Stromal cell of bone marrow (primary cell): ENCODE measurements at regions not wholly inside any gene's neighbourhood (a gene's known extent, or its start where the extent isn't known, plus 50 kb on each side); places are given as distances from the start of the nearest gene placed in this dataset.

Experiments
- DNase-seq: peaks from one replicate; pipeline ENCODE4 v3.0.0-alpha.2; 2012; ENCODE audit warnings: low read depth

DNA sequence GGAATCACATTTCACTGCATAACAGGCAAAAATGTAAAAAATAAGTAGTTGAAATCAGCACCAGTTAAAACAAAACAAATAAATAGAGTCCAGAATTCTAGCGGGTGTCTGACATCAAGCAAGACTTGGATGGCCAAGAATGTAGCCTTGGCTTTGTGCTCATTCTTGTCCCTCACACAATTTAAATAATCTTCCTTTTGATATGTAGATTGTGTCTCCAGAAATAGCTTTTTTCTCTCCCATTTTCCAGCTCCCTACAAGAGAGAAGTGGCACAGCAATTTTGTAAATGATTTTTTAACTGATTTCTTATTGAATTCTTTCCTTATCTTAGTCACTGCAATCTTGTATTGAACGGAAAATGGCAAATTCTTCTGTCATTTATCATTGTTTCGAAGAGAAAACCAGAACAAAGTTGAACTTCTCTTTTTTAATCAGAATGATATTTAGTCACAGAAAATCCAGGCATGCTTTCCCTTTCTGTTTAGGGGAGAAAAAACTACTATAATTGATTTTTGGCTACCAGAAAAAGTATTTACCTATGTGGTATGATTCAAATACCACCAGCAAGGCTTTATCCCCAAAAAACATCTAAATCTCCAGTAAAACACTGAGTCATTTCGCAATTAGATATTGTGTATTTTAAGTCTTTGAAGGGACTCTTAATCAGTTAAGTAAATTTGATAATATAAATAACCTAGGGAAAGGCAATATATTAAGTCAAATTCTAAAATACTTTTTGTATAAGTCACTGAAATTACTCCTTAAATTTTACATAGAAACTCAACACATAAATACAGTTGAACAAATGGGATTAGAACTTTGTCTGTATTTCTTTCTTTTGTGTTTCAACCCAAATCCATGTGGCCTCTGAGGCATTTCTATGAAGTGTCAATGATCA, 481.7 kb downstream of the GBE1 start:
- no peak for DNase-seq

DNA sequence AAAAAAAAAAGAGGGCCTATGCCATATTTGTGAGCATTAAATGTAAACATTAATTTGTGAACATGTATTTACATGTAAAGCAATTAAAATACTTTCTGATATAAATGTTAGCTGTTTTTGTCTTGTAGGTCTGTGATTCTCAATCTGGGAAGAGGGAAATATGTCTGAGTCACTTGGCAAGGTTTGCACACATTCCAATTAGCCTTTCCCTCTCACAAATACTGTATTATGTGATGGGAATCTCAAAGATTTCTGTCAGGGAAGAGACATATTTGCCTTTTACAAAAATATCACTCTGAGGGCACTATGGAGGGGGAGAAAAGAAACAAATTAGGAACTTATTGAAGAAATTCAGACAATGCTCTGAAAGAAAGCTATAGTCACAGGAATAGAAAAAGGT, 483.6 kb downstream of the GBE1 start:
- DNase-seq, result no peak

DNA sequence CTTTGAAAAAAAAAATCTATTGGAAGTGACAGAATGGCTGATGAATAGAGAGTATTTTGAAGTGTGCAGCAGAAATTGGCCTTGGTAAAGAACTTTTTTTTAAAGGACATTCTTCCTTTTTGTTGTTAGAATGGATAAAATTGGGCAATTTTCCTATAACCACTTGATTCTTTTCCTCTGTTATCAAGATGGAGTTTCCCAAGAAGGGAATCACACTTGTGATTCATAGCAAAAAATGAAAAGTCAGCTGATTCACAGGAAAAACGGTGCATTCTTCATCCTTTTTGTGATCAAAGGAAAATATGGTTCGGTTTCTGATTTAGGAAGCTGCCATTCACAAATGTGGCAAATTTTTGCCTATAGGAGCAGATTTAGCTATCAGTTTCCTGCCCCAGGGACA, 486.8 kb downstream of the GBE1 start:
- no peak for DNase-seq

DNA sequence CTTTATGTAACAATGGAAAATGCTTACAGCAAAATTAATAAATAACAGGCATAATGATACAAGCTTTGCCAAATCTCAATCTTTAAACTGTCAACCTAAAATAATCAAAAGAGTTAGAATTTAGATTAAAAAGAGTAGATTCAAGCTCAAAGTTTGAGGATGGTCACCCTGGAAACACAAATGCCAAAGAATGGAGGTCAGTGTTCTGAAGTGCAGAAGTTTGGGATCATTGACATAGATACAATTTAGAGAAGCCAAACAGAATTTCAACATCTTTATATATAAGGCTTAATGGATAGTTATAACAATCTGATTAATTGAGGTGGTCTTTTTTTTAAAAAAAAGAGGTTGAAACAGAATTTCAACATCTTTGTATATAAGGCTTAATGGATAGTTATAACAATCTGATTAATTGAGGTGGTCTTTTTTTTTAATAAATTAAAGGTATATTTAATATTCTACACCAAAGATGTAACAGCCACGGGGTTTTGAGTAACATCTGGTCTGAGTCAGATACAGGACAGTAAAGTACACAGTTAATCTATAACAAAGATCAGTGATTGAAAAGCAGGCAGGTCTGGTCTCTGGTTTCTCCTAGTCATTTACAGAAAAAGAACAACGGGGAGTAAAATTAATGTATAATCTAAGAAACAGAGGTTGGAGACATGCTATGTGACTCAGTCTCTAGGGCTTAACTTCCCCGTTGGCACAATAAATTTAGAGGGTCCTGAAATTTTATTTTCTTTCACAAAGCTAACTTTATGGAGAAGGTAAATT, 490.7 kb downstream of the GBE1 start:
- DNase-seq, result no peak

DNA sequence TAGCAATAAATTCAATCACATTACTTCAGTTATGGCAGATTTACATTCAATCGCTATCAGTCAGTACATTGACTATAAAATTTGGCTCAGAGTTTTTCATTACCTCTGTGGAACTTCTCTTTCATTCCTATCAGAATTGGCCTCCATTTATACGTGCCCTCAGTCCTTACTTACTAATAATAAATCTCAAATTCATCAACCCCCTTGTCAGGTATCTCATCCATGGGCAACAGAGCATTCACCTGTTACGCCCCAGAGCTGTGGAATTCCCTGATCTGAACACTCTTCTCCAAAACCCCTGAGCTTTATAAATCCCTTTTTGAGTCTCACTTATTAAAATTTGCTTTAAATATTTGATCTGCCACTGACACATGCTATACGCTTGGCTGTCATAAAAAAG, 492.9 kb downstream of the GBE1 start:
- DNase-seq, result no peak

DNA sequence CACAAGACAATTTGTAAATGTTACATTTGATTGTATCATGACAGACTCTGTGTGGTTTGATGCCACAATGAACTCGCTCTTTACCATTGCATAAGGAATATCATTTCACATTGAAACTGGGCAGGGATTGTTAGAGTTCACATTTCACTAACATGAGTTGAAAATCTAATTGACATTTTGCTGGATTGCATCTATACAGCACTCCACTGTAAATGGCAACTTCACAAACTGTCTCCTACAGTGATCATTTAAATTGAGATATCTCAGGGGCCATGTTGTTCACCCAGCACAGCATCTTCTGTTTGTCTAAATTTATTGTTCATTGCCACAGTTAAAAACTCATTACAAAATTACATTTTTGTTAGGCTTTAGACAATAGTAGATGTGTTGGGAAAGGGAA, 499.4 kb downstream of the GBE1 start:
- no peak for DNase-seq

DNA sequence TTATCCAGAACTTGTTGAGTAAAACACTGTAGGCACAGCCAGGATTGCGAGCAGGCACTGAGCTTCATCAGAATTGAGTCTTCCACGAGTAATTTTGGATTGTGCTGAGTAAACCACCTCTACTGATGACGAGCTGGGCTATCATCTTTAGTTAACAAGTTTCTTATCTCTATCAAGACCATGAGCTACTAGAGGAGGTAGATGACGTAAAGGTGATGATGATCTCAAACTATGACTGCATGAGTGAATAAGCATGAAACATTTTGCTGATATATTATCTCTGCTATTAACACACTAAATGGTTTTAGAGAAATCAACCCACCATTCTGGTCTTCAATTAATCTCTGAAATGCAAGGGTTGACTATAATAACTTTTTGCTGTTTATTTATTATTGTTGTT, 506.0 kb downstream of the GBE1 start:
- DNase-seq, result no peak

DNA sequence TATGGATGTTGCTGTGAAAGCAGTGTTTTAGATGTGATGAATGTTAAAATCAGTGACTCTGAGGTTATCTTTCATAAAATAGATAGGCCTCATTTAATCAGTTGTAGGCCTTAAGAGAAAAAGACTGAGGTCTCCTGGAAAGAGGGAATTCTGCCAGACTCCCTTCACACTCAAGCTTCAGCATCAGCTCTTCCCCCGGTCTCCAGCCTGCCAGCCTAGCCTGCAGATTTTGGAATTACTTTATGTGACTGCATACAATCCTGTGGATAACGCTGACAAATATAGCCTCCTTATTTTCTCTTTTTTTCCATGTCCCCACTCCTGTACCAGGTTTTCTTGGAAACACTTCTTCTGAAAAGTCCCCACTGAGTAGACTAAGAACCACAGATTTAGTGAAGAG, 510.3 kb downstream of the GBE1 start:
- DNase-seq, result no peak

DNA sequence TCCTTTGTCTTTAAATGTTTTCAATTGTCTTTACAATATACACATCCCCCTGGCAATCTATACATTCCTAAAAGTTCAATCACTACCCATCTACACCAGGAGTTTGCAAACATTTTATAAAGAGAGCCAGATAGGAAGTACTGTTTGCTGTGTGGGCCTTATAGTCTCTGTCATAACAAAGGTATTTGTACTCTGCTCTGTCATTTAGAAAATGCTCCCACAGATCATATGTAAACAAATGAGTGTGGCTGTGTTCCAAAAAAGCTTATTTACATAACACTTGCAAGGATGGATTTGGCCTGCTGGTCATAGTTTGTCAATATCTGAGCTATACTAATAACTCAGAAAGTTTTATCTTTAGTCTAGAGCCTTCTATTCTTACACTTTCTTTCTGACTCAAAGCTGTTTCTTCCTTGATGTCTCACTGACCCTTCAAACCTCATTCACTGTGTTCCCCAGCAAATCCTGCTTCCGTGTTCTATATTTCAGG, 511.9 kb downstream of the GBE1 start:
- no peak for DNase-seq

DNA sequence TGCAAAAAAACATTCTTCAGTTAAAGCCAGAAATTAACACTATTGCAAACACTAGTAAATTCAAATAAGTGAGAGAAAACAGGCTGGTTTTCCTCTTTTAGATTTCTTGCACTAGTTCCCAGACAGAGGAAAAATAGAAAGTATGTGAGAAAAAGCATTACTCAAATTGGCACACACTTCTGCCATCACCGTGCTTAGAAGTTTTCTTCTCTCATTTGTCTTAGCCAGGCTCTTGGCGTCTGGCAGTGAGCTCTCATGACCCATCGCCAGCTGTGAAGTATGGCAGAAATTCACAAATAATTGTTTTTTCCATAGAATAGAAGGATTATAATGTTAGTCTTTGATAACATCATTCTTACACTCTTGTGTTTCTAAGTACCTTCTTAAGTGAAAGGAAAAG, 515.9 kb downstream of the GBE1 start:
- no peak for DNase-seq

DNA sequence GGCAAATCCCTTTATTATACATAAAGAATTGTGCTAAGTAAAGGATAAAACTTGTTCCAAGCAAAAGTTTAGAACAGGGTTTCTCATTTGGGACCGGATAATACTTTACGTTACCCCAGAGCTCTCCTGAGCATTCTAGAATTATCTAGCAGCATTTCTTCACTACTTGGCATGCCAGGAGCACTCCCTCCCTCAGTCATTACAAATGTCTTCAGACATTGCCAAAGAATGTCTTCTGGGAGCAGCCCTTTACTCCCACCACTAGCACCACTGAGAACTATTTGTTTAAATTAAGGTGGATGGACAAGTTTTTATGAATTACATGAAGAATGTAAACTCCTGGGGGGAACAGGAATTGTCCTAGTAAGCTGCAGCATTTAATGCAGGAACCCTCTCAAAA, 516.4 kb downstream of the GBE1 start:
- no peak for DNase-seq

DNA sequence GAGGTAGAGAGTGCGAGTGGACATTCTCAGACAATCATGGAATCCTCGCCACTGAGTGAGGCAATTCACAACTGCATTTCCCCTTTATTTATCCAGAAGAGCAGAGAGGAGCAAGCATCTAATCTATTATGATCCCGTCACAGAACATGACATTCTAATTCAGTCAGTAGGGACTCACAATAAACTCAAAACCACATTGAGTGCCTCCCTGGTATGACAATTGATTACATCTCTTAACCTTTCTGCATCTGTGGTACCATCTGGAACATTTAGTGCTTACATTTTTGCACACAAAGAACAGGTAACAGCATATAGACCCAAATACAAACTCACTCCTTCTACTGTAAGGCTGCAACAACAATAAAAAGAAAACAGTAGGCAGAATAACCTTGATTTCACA, 517.2 kb downstream of the GBE1 start:
- no peak for DNase-seq

DNA sequence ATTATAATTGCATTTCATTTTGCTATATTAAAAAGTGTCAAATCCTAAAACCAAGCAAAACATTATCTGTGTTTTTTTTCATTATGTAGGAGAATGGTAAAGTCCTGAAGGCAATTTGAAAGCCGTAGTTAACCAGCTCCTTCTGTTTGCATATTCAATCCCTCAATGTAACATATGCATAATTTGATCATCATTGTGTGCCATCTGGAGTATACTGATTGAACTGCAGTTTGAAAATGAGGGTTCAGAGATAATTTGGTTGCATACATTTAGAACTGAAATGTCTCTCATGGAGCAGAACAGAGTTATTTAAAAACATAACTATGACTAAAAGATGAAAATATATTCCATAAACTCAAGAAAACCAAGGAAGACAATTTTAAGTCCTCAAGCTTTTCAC, 518.6 kb downstream of the GBE1 start:
- DNase-seq, result no peak

DNA sequence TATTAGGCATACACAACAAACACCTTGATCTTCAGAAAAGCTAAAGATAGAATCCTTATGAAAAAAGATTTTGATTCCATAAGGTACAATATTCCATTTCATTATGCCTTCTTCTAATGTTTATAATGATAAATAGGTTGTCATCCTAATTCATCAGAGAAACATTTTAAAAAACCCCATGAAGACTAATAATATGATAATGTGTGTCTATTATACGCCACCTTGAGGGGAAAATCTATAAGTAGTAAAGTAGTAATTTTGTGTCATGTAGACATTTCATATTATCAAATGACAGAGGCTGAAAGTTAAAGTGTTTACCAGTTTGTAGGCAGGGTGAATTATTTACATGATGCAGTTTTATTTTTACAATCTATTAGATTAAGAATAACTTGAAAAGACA, 524.3 kb downstream of the GBE1 start:
- DNase-seq, result no peak

DNA sequence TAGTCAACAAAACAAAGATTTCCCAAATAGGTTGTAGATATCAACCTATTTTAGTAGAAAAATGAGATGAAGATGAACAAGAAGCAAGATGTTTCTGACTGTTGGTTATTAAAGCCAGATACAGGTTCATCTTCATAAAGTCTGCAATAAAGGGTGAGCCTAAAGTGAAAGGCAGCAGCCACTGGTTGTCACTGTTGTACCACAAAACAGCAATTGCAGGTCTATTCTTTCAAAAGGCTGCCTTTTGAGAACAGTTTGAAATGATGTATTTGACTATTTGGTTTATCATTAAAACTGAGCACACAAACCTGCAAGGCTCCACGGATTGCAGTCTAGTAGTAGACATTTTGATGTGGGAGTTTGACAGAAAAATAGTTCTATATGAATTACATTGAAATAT, 543.4 kb downstream of the GBE1 start:
- no peak for DNase-seq

DNA sequence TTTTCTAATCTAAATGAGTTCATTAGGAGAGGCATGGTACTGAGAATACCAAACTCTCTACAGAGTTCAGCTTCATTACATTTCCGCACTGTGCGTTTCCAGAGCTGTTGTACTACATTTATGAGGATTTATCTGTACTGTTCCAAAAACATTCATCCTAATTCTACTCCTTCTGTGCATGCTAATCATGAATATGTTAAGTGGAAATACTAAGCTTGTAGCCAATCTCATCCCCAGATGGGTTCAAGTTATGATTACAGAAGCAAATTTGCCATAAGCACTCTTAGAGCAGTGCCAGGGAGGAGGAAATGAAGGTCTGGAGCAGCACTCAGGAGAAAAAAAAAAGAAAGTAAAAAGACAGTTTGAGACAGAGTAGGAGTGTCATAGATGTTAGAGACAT, 544.3 kb downstream of the GBE1 start:
- DNase-seq, result no peak

DNA sequence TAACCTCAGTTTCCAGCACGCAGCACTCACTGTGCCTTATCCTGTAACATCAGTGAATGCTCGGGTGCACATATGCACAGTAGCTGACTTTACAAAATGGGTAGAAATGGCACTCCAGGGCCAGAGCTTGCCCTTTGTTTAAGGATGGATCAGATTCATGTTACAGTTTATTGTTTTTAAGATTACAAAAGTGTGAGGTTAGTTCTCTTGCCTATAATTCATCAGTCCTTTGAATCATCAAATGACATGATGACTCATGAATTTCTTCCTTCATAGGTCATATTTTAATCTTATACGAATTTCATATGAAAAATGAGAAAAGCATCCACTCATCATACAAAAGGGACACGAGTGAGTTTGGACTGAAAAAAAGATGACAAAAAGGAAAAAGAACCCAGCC, 545.3 kb downstream of the GBE1 start:
- DNase-seq, result peak; percentile 68

DNA sequence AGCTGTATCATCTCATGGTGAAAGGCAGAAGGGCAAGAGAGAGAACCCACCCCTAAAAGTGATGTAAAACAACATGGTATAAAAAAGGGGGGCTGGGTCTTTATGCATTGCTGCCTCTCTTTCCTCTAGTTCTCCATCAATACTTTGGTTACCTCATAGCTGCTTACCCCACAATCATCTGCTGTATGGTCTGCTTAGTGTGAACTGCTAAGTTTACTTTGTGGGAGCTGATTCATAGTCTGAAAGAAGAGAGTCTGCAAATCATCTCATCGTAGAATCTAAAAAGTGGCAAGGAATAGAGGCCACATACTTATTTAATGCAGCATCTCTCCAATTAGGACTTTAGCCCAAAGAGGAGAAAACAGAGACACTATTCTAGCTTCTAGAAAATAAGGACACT, 546.8 kb downstream of the GBE1 start:
- no peak for DNase-seq

DNA sequence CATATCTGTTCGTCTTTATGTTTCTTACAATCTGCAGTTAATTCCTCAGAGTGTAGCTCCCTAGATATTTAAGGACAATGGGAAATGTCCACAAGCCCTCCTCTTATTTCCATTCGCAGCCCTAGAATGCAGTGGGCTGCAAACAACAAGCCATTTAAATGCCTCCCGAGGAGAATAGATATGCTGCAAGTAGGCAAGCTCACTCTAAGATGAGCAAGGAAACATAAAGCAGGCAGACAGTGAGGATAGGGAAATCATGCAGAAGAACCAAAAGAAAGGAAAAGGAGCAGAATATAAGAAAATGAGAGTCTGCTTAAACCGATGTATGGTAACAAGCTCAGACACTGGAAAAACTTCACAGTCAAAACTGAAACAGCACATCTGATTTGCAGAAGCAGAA, 561.9 kb downstream of the GBE1 start:
- DNase-seq, result no peak

DNA sequence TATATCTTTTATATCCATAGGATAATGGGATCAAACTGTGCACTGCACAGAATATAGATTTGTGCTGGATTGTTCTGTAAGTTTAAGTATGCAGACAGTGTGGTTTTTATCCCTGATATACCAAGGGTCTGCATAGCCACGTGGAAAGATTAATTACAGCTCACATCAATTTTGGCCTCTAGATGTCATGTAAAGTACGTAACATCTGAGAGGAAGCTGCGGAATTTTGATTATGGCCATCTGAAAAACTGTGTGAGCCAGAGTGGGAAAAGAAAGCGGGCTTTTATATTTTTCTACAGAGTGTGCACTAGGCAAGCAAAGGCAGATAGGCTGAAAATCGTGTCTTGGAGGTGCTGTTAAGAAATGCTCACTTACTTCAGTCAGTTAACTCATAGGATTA, 562.7 kb downstream of the GBE1 start:
- DNase-seq, result no peak

DNA sequence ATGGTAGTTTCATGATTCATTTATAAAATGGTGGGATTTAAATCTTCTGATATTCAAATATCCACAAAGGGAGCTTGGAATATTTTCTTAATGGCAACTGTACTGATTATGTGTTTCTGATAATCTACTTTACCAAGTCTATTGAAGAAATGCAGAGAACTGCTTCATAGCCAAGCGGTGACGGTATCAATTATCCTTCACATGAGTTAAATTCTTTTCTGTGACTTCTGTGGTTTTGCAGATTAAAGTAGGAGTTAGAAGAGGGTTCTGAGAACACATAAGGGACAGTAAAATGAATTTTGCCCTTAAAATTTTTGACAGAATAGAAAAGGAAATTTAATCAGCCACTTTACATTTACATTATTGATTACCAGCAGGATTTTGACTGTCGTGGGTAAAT, 563.2 kb downstream of the GBE1 start:
- DNase-seq, result no peak

DNA sequence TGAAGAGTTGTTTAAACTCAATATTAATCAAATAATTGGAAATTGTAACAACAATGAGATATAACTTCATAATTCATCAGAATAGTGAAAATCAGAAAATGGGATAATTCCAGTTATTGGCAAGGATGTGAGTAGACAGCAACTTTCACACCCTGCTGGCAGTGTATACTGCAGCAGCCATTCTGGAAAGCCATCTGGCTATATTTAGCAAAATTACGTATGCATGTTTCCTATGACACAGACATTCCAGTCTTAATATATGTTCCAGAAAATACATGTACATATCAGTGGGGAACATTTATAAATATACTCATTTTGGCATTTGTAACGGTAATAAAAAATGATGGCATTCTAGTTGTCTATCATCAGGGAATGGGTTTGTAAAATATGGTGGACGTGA, 564.1 kb downstream of the GBE1 start:
- DNase-seq, result no peak

DNA sequence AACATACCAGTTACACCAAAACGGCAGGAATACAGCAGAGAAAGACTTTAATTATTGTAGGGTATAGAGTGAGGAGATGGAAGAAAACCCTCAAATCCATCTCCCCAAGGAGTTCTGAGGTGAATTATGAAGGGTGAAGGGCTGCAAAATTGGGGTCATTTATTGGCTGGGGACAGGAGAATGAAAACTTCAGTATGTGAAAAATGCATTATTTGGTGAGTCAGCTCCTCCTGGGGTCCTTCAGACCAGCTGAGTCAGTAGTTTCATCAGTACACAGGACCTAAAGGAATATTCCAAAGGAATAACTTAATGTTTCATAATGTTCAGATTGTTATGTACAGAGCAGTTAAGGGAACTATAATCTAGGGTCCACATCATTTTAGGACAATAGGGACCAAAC, 566.0 kb downstream of the GBE1 start:
- DNase-seq, result no peak
